NCI-H2227 treated with DMSO at 0.1 percent for 48 hours (cell line): ENCODE measurements at regions not wholly inside any gene's neighbourhood (a gene's known extent, or its start where the extent isn't known, plus 50 kb on each side); places are given as distances from the start of the nearest gene placed in this dataset.
A peak's percentile ranks its signal among the peaks of the same experiment; 100 is the strongest.
"Not testable (repeated sequence)": the region's sequence is repeated elsewhere in the genome, so short reads cannot be mapped to it uniquely, and the experiment has no call there.

Experiments
- DNase-seq: peaks from one replicate; lab custom pipeline; 2025; lab: John Stamatoyannopoulos, UW

DNA sequence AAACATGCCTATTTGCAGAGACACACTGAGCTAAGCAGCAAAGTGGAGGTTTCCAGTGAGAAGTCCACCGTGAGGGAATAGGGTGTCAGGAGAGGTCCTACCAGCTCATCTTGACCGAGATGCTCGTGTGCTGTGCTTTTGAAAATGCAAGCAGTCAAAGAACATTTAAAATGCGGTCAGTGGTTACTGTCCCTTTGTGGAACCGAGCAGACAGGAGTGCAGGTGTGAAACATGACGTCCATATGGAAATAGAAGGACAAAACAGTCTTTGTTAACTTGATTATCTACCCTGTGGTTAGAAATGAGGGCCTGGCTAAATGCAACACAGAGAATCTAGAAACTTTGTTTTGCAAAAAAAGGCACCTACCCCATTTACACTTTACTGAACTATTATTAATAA is 473.3 kb downstream of the SPATA31A6 start:
- DNase-seq: not testable (repeated sequence)

- DNase-seq: not testable (repeated sequence)
Measured at GRCh38 chr9:42657496-42657895, 474.0 kb downstream of the SPATA31A6 start.

- not testable (repeated sequence) for DNase-seq
Measured at GRCh38 chr9:42697146-42697545, 513.7 kb downstream of the SPATA31A6 start.

- not testable (repeated sequence) for DNase-seq
Measured at GRCh38 chr9:42702890-42703289, 519.4 kb downstream of the SPATA31A6 start.

- peak; percentile 11 for DNase-seq
Measured at GRCh38 chr9:42724841-42725835, 541.7 kb downstream of the SPATA31A6 start.

GRCh38 chr9:42743030-42743814 is 559.8 kb downstream of the SPATA31A6 start:
- DNase-seq: peak; percentile 79

GRCh38 chr9:42757251-42757650 is 573.8 kb downstream of the SPATA31A6 start:
- DNase-seq: not testable (repeated sequence)

- not testable (repeated sequence) for DNase-seq
Measured at GRCh38 chr9:42759320-42759719, 575.9 kb downstream of the SPATA31A6 start.

DNA sequence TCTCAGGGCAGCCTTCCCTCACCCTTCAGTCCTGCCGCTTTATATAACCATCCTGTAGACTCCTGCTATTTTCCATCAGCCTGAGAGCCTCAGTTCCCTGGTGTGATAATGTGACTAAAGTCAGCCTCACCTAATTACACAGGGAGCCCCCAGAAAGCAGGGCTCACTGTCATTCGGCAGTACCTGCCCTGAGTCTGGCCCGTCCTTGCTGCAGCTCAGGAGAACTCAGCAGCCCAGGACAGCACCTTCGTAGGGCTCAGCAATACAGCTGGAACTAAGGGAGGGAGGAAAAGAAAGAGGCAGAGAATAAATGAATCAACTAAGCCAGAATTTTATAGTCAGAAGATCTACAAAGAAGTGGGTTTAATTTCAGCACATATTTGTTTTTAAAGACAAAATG is 598.7 kb downstream of the SPATA31A6 start:
- DNase-seq: not testable (repeated sequence)

DNA sequence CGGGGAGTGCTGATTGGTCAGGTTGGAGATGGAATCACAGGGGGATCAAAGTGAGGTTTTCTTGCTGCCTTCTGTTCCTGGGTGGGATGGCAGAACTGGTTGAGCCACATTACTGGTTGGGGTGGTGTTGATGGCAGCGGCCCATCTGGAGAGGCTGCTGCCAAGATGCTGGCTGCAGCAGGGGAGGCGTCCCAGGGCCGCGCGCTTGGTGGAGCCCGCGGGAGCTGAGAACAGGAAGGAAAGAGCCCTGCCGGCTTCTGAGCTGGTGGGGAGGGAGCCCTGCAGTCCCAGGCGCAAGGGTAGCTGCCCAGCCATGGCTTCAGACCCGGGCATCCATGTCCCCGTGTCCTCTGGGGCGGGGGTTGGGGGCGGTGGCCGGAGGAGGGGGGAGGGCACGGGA is 609.3 kb downstream of the SPATA31A6 start:
- DNase-seq: not testable (repeated sequence)

GRCh38 chr9:42798571-42798970 is 615.1 kb downstream of the SPATA31A6 start:
- DNase-seq: not testable (repeated sequence)

GRCh38 chr9:42802716-42803115 is 619.3 kb downstream of the SPATA31A6 start:
- not testable (repeated sequence) for DNase-seq

DNA sequence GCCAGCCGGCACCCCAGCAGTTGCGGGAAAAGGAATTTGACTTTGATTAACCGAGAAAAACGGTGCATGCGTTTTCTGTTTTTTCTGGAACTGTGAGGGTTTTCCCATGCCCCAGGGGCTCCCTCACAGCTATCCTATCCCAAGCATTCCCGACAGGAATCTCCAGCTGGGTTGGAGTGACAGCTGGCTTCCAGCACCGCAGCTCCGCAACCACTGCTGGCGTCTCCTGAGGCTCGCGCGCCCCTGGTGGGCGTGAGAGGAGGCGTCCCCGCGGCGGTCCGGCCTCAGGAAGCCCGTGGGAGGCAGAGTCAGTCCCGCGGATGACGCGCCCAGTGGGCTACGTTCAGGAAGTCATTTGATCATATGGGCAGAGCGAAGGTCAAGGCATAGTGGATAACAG is 623.2 kb downstream of the SPATA31A6 start:
- not testable (repeated sequence) for DNase-seq

GRCh38 chr9:42821468-42821867 is 638.0 kb downstream of the SPATA31A6 start:
- DNase-seq: not testable (repeated sequence)

GRCh38 chr9:42848156-42848555 is 664.7 kb downstream of the SPATA31A6 start:
- not testable (repeated sequence) for DNase-seq

DNA sequence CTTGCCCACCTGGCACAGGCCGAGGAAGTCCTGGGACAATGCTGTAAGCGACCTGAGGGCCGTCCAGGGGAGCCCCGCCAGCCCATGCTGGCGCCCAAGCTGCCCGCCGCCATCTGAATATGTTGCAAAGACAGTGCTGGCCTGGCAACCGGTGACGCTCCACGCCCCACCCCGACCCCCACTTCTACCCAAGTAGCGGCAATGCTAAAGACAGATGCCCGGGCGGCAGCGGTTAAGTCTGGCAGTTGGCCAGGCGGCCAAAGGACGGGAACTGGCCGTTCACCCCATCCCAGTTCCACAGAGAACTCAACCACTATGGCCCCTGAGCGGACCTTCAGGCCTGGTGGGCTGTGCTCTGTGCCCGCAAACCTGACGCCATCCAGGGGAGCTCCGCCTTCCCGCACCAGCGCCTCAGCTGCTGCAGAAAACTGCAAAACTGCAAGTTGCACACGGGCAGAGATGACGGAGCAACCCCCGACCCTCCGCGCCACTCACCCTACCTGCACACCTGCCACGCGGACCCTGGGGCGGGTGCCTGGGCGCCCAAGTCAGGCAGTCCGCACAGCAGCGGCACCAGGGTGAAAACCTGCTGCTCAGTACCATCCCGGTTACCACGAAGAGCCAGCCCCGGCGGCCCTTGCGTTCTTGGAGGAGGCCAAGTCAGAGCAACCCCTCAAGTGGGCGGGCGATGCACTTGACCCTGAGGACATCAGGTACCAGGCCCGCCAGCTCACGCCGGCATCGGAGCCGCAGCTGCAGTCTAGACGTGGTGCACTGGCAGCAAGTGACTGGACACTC is 667.6 kb downstream of the SPATA31A6 start:
- not testable (repeated sequence) for DNase-seq

DNA sequence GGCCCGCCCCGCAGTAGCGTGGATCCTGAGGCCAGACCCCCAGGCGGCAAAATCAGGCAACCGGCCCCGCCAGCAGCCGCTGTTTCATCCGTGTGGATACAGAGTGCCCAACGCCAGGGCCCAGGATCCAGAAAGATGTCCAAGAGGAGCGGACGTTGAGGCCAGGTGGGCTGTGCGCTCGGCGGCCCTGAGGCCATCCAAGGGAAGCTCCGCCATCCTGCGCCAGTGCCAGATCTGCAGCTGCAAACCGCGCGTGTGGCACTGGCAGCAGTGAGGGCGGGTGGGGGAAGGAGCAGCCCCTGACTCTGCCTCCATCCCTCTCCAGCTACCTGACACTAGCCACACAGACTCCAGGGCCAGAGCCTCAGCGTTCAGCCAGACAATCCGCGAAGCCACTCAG is 668.2 kb downstream of the SPATA31A6 start:
- DNase-seq: not testable (repeated sequence)

- DNase-seq: peak; percentile 40
Measured at GRCh38 chr9:42852133-42852930, 668.9 kb downstream of the SPATA31A6 start.

DNA sequence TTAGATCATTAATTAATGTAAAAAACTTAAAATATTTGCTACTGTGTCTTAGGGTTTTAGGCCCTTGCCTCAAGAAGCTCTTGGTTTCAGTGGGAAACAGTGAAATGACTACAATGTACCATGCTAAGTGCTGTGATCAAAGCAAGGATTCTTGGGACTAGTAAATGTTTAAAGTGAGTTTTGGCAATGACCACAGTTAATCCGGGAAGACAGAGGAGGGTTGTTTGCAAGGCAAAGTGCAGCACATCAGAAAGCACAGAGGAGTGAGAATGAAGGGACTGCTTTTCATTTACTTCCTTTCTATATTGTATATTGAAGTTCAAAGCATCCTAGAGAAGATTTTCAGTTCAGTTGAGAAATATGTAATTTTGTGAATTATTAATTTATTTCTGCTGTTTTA is 676.7 kb downstream of the SPATA31A6 start:
- not testable (repeated sequence) for DNase-seq

DNA sequence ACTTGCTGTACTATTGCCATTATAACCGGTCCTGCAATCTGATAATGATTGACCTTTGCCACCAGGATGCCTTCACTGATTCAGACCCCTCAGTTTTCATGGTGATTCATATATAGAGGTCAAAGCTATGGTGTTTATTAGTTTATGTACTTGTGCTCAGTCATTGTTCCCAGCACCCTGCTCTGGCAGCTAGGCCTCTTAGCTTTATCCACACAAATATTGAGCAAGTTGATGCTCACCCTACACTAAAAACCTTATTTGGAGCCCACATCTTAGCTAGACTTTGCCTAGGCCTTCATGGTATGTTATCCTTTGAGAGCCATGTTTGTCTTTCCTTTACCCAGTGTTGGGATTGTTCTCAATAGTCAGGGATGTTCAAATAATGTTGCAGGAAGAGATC is 679.0 kb downstream of the SPATA31A6 start:
- DNase-seq: not testable (repeated sequence)
